GM23338 (cell line): ENCODE measurements at regions not wholly inside any gene's neighbourhood (a gene's known extent, or its start where the extent isn't known, plus 50 kb on each side); places are given as distances from the start of the nearest gene placed in this dataset.

Experiments
- ATAC-seq: fragments of 200-7000 bp; cut with Tn5 transposase; 3 replicates; pipeline ENCODE4 v1.9.1; 2020
- DNase-seq: peaks from one replicate; pipeline ENCODE4 v3.0.0-alpha.2; 2015; ENCODE audit warnings: low spot score
- H2AFZ ChIP-seq: fragments of 200-600 bp; sonication (generic); 2 replicates; pipeline ENCODE4 v1.8.0; 2016; ENCODE audit warnings: antibody characterized with exemption, mild to moderate bottlenecking, moderate library complexity
- H3F3A ChIP-seq: fragments of 200-600 bp; sonication (generic); replicated peaks from 2 replicates; pipeline ENCODE4 v1.8.0; 2017; ENCODE audit warnings: antibody characterized with exemption, mixed run types, low read depth
- H3K27ac ChIP-seq: fragments of 200-600 bp; sonication (generic); 2 replicates; pipeline ENCODE4 v1.6.1; 2016; ENCODE audit warnings: low read depth
- H3K27me3 ChIP-seq: fragments of 200-600 bp; sonication (generic); 2 replicates; pipeline ENCODE4 v1.8.0; 2016; ENCODE audit warnings: mild to moderate bottlenecking, mixed run types, moderate library complexity; ENCODE audit not compliant: insufficient read depth
- H3K36me3 ChIP-seq: fragments of 200-600 bp; sonication (generic); 2 replicates; pipeline ENCODE4 v1.8.0; 2016; ENCODE audit warnings: mild to moderate bottlenecking; ENCODE audit not compliant: insufficient read depth
- H3K4me1 ChIP-seq: fragments of 200-600 bp; sonication (generic); 2 replicates; pipeline ENCODE4 v1.8.0; 2016; ENCODE audit warnings: mild to moderate bottlenecking, moderate library complexity; ENCODE audit not compliant: insufficient read depth
- H3K4me2 ChIP-seq: fragments of 200-600 bp; sonication (generic); 2 replicates; pipeline ENCODE4 v1.7.1; 2017; ENCODE audit warnings: mixed run types
- H3K4me3 ChIP-seq: fragments of 200-600 bp; sonication (generic); 2 replicates; pipeline ENCODE4 v1.6.1; 2016; ENCODE audit warnings: mixed run types
- H3K79me2 ChIP-seq: fragments of 200-600 bp; sonication (generic); replicated peaks from 2 replicates; pipeline ENCODE4 v1.8.0; 2017; ENCODE audit warnings: mild to moderate bottlenecking; ENCODE audit not compliant: insufficient read depth
- H3K9me2 ChIP-seq: fragments of 200-600 bp; sonication (generic); 2 replicates; pipeline ENCODE4 v1.8.0; 2017; ENCODE audit not compliant: insufficient read depth
- H4K20me1 ChIP-seq: fragments of 200-600 bp; sonication (generic); replicated peaks from 2 replicates; pipeline ENCODE4 v1.8.0; 2017; ENCODE audit warnings: mild to moderate bottlenecking; ENCODE audit not compliant: insufficient read depth
- H3K27ac Mint-ChIP-seq: 2 replicates; pipeline ENCODE4 v1.8.0; 2020; ENCODE audit warnings: inconsistent platforms, mild to moderate bottlenecking, moderate library complexity, mixed read lengths
- H3K27me3 Mint-ChIP-seq: 3 replicates; pipeline ENCODE4 v1.8.0; 2022; ENCODE audit warnings: low read depth, mild to moderate bottlenecking, moderate library complexity, mixed read lengths, inconsistent platforms; ENCODE audit not compliant: insufficient read depth, poor library complexity
- H3K36me3 Mint-ChIP-seq: 3 replicates; pipeline ENCODE4 v1.8.0; 2021; ENCODE audit warnings: low read depth, mild to moderate bottlenecking, inconsistent platforms, moderate library complexity, mixed read lengths
- H3K4me1 Mint-ChIP-seq: 3 replicates; pipeline ENCODE4 v1.8.0; 2020; ENCODE audit warnings: mild to moderate bottlenecking, inconsistent platforms, mixed read lengths
- H3K4me3 Mint-ChIP-seq: 3 replicates; pipeline ENCODE4 v1.8.0; 2021; ENCODE audit warnings: moderate library complexity, mild to moderate bottlenecking, inconsistent platforms, mixed read lengths
- H3K9me3 Mint-ChIP-seq: 3 replicates; pipeline ENCODE4 v1.8.0; 2020; ENCODE audit warnings: moderate library complexity, mild to moderate bottlenecking, inconsistent platforms, mixed read lengths
- CREB1 ChIP-seq: fragments of 250-450 bp; sonication (Bioruptor Pico); IDR thresholded peaks from 2 replicates; pipeline ENCODE4 v1.5.0; 2020; ENCODE audit warnings: low read depth, mild to moderate bottlenecking, moderate library complexity
- CTCF ChIP-seq, 2 experiments: fragments of 200-600 bp in 1 of 2; sonication (generic) in 1 of 2; conservative IDR thresholded peaks; 2 replicates each; pipeline versions ENCODE4 v1.5.1 to v1.6.1; 2016 to 2017; ENCODE audit warnings: antibody characterized with exemption in 2 of 2, low read depth in 2 of 2, mild to moderate bottlenecking in 2 of 2, moderate library complexity in 1 of 2
- ETS1 ChIP-seq: IDR thresholded peaks from 2 replicates; pipeline ENCODE4 v1.6.1; 2016; ENCODE audit warnings: antibody characterized with exemption
- EZH2 ChIP-seq: fragments of 200-600 bp; sonication (generic); IDR thresholded peaks from one replicate; pipeline ENCODE4 v1.8.0; 2017; ENCODE audit warnings: antibody characterized with exemption, mild to moderate bottlenecking, low read depth; ENCODE audit not compliant: unreplicated experiment
- EZH2phosphoT487 ChIP-seq: fragments of 200-600 bp; sonication (generic); IDR thresholded peaks from one replicate; pipeline ENCODE4 v1.8.1; 2018; ENCODE audit warnings: antibody characterized with exemption; ENCODE audit not compliant: unreplicated experiment
- NANOG ChIP-seq: IDR thresholded peaks from 2 replicates; pipeline ENCODE4 v1.6.1; 2016; ENCODE audit warnings: antibody characterized with exemption, borderline replicate concordance
- POLR2AphosphoS5 ChIP-seq: IDR thresholded peaks from 2 replicates; pipeline ENCODE4 v1.6.1; 2016; ENCODE audit warnings: antibody characterized with exemption, low read depth
- REST ChIP-seq: IDR thresholded peaks from one replicate; pipeline ENCODE4 v1.6.1; 2018; ENCODE audit warnings: antibody characterized with exemption; ENCODE audit not compliant: unreplicated experiment
- STAT1 ChIP-seq: IDR thresholded peaks from one replicate; pipeline ENCODE4 v1.6.1; 2016; ENCODE audit warnings: antibody characterized with exemption; ENCODE audit not compliant: unreplicated experiment

- Histone ChIP-seq H3K4me2 (no peak overlapping the region), H3K27ac (no peak overlapping the region), H2AFZ (no peak overlapping the region), H3K36me3 (no peaks in the 10 kb centered on the region), H3K4me3 (no peak overlapping the region), H3F3A (no peaks in the 10 kb centered on the region), H4K20me1 (no peaks in the 10 kb centered on the region), H3K27me3 (no peaks in the 10 kb centered on the region), H3K4me1 (peaks cover 4% of the 10 kb centered on the region), H3K9me2 (no peaks in the 10 kb centered on the region), H3K79me2 (no peaks in the 10 kb centered on the region)
- H3K9me3 Mint-ChIP-seq, result peaks cover 19% of the 10 kb centered on the region
- no peak overlapping the region for H3K27ac Mint-ChIP-seq
- H3K4me3 Mint-ChIP-seq, result no peak overlapping the region
- no peak for DNase-seq
- peaks cover 10% of the 10 kb centered on the region for H3K27me3 Mint-ChIP-seq
- no peak for ATAC-seq
- peaks cover 15% of the 10 kb centered on the region for H3K4me1 Mint-ChIP-seq
- TF ChIP-seq REST (no peak), CREB1 (CRISPR knock-in tag) (no peak), ETS1 (no peak), EZH2 (no peak), STAT1 (no peak), EZH2phosphoT487 (no peak), CTCF (conservative IDR thresholded peaks at IDR 0.05; ENCODE audit: low read depth in 2 of 2) (no peak), NANOG (no peak)
- H3K36me3 Mint-ChIP-seq, result peaks cover 3% of the 10 kb centered on the region; the same call in 2 of the 3 replicates
Observed at GRCh38 chr1:30009720-30010119, 713.7 kb downstream of the MATN1 start.

GRCh38 chr1:30008998-30009657 is 714.3 kb downstream of the MATN1 start:
- Mint-ChIP-seq H3K27me3 (peaks cover 10% of the 10 kb centered on the region), H3K9me3 (peaks cover 19% of the 10 kb centered on the region), H3K4me1 (peaks cover 15% of the 10 kb centered on the region), H3K4me3 (no peak overlapping the region), H3K27ac (no peak overlapping the region), H3K36me3 (peaks cover 3% of the 10 kb centered on the region; the same call in 2 of the 3 replicates)
- Histone ChIP-seq H3K4me2 (no peak overlapping the region), H2AFZ (no peak overlapping the region), H3K9me2 (no peaks in the 10 kb centered on the region), H3F3A (no peaks in the 10 kb centered on the region), H3K36me3 (no peaks in the 10 kb centered on the region), H3K27me3 (no peaks in the 10 kb centered on the region), H3K4me3 (no peak overlapping the region), H3K27ac (no peak overlapping the region), H4K20me1 (no peaks in the 10 kb centered on the region), H3K79me2 (no peaks in the 10 kb centered on the region), H3K4me1 (peaks cover 4% of the 10 kb centered on the region)
- DNase-seq, result peak; percentile 36
- TF ChIP-seq CTCF (conservative IDR thresholded peaks at IDR 0.05; ENCODE audit: low read depth in 2 of 2), result 0 out of 4 replicates have a peak, but pooled peaks of 1 of the 2 experiments have one; percentile 10
- TF ChIP-seq POLR2AphosphoS5, result no peak
- no peak for ATAC-seq
